ENCODE measurements at regions not wholly inside any gene's neighbourhood (a gene's known extent, or its start where the extent isn't known, plus 50 kb on each side); places are given as distances from the start of the nearest gene placed in this dataset.

- TF ChIP-seq CTCF (IDR thresholded peaks at IDR 0.05 in 2 of 3, conservative IDR thresholded peaks at IDR 0.05 in 1 of 3; ENCODE audit: insufficient read depth in 2 of 3, low read depth in 1 of 3, low read length in 3 of 3) = no peak
- TF ChIP-seq KLF6 (CRISPR knock-in tag; IDR thresholded peaks at IDR 0.05; ENCODE audit: borderline replicate concordance) = no peak
- no peak for TF ChIP-seq STAG1 (CRISPR knock-in tag; IDR thresholded peaks at IDR 0.05; ENCODE audit: borderline replicate concordance)
- TF ChIP-seq ZKSCAN1 (IDR thresholded peaks at IDR 0.05; ENCODE audit: low read depth, low read length) = no peak
- no peak for TF ChIP-seq HIVEP1 (CRISPR knock-in tag; IDR thresholded peaks at IDR 0.05)
- no peak for TF ChIP-seq BHLHE40 (IDR thresholded peaks at IDR 0.05; ENCODE audit: low read length)
- no peak for TF ChIP-seq POLR2A (conservative IDR thresholded peaks at IDR 0.05)
- TF ChIP-seq HMGXB4 (CRISPR knock-in tag; IDR thresholded peaks at IDR 0.05) = no peak
Observed at GRCh38 chr16:22732959-22733358, 81.0 kb upstream of the HS3ST2 start.

Data from K562 (cell line).